Testis (tissue), 2 donors: ENCODE measurements at regions not wholly inside any gene's neighbourhood (a gene's known extent, or its start where the extent isn't known, plus 50 kb on each side); places are given as distances from the start of the nearest gene placed in this dataset.

Experiments
- DNase-seq: peaks from one replicate; pipeline ENCODE4 v3.0.0-alpha.2; 2019
- H3K27ac ChIP-seq, 2 donors: fragments of 200-600 bp; sonication (generic); one replicate each; pipeline ENCODE4 v1.5.1; 2019
- H3K27me3 ChIP-seq: fragments of 200-600 bp; sonication (generic); one replicate; pipeline ENCODE4 v1.5.1; 2019
- H3K36me3 ChIP-seq: fragments of 200-600 bp; sonication (generic); one replicate; pipeline ENCODE4 v1.5.1; 2017; ENCODE audit warnings: low read depth; ENCODE audit errors: missing control alignments
- H3K4me1 ChIP-seq: fragments of 200-600 bp; sonication (generic); one replicate; pipeline ENCODE4 v1.5.1; 2019
- H3K4me3 ChIP-seq, 2 donors: fragments of 200-600 bp; sonication (generic); one replicate each; pipeline ENCODE4 v1.5.1; 2017 to 2019
- H3K9me3 ChIP-seq: fragments of 200-600 bp; sonication (generic); one replicate; pipeline ENCODE4 v1.5.1; 2017
- POLR2A ChIP-seq: fragments of 450-650 bp; IDR thresholded peaks from one replicate; pipeline ENCODE4 v1.6.1; 2017; ENCODE audit warnings: antibody characterized with exemption, mild to moderate bottlenecking, moderate library complexity
- WGBS, 2 donors: methylation state at CpG; one replicate each; pipeline ENCODE4 v1.1.5; 2018; 5-methylcytosine and 5-hydroxymethylcytosine counted together
- intact Hi-C: fragments of 100-400 bp; cut with DNase I; formaldehyde crosslinking; loops from one replicate; pipeline ENCODE4 v1.15.1; 2023; ENCODE audit warnings: low total_unique reads
- TF ChIP-seq, protein P1 (sequence below), 3 experiments: fragments of 450-650 bp in 2 of 3; fragments of 200-600 bp in 1 of 3; sonication (generic) in 1 of 3; IDR thresholded peaks; one replicate each; pipeline ENCODE4 v1.5.1; 2016 to 2019; ENCODE audit warnings: antibody characterized with exemption in 3 of 3, mild to moderate bottlenecking in 2 of 3, moderate library complexity in 1 of 3

DNA sequence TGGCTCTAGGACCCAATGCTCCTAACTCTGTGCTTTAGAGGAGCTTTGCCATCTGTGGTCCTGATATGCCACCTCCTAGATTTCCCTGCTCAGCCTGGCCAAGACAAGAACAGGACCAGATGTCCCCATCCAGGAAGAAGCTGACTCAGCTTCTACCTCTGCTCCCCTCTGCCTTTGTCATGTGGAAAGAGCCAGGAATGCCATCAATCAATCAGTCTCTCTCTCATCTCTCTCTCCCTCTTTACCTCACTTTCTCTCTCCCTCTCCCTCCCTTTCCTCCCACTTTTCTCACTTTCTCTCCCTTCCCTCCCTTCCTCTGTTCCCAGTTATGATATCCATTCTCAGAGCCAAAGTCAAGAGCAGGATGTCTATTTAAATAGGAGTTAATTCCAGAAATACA is 892.5 kb upstream of the TMEM132C start:
- TF ChIP-seq, protein P1, sequence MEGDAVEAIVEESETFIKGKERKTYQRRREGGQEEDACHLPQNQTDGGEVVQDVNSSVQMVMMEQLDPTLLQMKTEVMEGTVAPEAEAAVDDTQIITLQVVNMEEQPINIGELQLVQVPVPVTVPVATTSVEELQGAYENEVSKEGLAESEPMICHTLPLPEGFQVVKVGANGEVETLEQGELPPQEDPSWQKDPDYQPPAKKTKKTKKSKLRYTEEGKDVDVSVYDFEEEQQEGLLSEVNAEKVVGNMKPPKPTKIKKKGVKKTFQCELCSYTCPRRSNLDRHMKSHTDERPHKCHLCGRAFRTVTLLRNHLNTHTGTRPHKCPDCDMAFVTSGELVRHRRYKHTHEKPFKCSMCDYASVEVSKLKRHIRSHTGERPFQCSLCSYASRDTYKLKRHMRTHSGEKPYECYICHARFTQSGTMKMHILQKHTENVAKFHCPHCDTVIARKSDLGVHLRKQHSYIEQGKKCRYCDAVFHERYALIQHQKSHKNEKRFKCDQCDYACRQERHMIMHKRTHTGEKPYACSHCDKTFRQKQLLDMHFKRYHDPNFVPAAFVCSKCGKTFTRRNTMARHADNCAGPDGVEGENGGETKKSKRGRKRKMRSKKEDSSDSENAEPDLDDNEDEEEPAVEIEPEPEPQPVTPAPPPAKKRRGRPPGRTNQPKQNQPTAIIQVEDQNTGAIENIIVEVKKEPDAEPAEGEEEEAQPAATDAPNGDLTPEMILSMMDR (IDR thresholded peaks at IDR 0.05), result no peak
- no peak for TF ChIP-seq POLR2A
- intact Hi-C loops, result no loop called here
- Histone ChIP-seq H3K4me3 (no peak overlapping the region), H3K36me3 (no peaks in the 10 kb centered on the region), H3K27me3 (no peaks in the 10 kb centered on the region), H3K27ac (no peak overlapping the region), H3K4me1 (no peaks in the 10 kb centered on the region), H3K9me3 (no peaks in the 10 kb centered on the region)
- no peak for DNase-seq

DNA sequence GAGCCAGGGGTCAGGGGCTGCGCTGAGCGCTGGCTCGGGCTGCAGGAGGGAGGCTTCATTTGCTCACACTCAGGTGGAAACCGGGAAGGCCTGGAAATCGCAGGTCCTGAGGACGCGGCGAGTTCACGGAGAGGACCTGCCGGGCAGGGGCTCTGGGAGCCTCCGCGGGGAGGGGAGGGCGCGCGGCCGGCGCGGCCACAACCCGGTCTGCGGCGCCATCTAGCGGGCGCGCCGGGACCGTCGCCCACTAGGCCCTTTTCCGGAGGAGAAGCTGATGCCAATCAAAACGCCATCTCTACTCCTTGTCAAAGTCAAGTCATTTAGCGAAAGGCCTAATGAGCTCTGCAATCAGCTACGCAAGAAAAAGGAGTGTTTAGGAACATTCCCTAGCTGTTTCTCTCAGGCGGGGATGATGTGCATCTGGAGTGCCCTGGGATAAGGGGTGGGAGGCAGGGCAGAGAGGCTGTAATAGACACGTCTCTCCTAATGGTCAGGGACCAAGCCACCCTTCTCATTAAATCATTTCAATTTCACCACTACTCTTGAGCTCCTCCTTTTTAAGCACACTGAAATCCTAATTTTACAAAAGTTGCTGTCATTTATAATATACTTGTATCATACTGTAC is 885.8 kb upstream of the TMEM132C start:
- Histone ChIP-seq H3K9me3 (no peaks in the 10 kb centered on the region), H3K27me3 (no peaks in the 10 kb centered on the region), H3K36me3 (no peaks in the 10 kb centered on the region), H3K4me3 (peak overlapping the region in 1 of 2 donors; percentile 48), H3K27ac (no peak overlapping the region), H3K4me1 (no peaks in the 10 kb centered on the region)
- TF ChIP-seq POLR2A, result no peak
- TF ChIP-seq, protein P1 (IDR thresholded peaks at IDR 0.05), result peak; percentile 52 to 86 (median 72)
- peak; percentile 65 for DNase-seq
- 1 to 2% methylated on average over 29 to 33 of the region's 33 CpGs for WGBS, 2 donors
- intact Hi-C loops, result no loop called here

DNA sequence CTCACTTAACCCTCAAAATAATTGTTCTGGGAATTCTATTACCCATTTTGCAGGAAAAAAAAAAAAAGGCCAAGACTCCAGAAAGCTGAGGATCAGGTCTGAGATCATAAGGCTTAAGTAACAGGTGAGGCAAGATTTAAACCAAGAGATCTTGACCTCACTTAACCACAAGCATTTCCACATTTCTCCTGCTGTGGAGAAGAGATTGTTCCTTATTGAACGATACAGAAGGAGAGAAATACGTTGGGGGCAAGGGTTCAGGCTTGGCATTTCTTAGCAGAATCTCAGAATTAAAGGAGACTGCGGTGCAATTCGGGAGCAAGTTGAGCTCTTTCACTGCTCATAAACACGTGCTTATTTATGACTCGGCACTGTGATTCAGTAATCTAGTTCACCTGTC is 885.3 kb upstream of the TMEM132C start:
- no peaks in the 10 kb centered on the region for H3K27me3 ChIP-seq
- H3K4me3 ChIP-seq, result no peak overlapping the region
- DNase-seq, result no peak
- 49 to 50% methylated on average over 6 of the region's 6 CpGs for WGBS, 2 donors
- H3K36me3 ChIP-seq, result no peaks in the 10 kb centered on the region
- no peak overlapping the region for H3K27ac ChIP-seq
- TF ChIP-seq, protein P1 (IDR thresholded peaks at IDR 0.05), result no peak
- no peak for TF ChIP-seq POLR2A
- no peaks in the 10 kb centered on the region for H3K9me3 ChIP-seq
- intact Hi-C loops, result no loop called here
- H3K4me1 ChIP-seq, result no peaks in the 10 kb centered on the region

DNA sequence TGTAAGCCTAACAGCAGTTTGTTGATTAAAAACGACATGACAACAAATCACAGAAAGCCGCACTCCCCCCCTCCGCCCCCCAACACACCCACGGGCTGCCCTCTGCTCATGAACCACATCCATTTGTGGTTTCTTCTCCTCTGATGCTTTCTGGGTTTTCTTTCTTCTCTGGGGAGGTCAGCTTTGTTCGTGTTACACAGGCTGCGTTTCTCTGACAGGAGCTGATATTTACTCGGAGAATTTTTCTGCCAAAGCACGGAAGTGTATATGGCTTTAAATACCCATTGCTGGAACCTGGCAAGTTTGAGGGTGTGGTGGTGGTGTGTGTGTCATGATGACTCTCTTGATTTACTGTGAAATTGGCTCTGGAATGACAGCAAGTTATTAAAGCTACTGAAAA is 883.7 kb upstream of the TMEM132C start:
- H3K4me3 ChIP-seq, result no peak overlapping the region

More for the DNA sequence above, 883.7 kb upstream of the TMEM132C start:
- no peak overlapping the region for H3K27ac ChIP-seq
- H3K4me1 ChIP-seq, result no peaks in the 10 kb centered on the region
- H3K36me3 ChIP-seq, result no peaks in the 10 kb centered on the region
- H3K27me3 ChIP-seq, result no peaks in the 10 kb centered on the region
- WGBS, 2 donors, result 24 to 32% methylated on average over 8 of the region's 8 CpGs
- DNase-seq, result no peak
- no peak for TF ChIP-seq POLR2A
- TF ChIP-seq, protein P1 (IDR thresholded peaks at IDR 0.05), result no peak
- intact Hi-C loops, result no loop called here
- no peaks in the 10 kb centered on the region for H3K9me3 ChIP-seq
